Embryonic facial prominence (tissue), 1 donor: ENCODE measurements at regions not wholly inside any gene's neighbourhood (a gene's known extent, or its start where the extent isn't known, plus 50 kb on each side); places are given as distances from the start of the nearest gene placed in this dataset.

Experiments
- DNase-seq: peaks from one replicate; pipeline ENCODE4 v3.0.0-alpha.2; 2016; ENCODE audit errors: extremely low spot score

DNA sequence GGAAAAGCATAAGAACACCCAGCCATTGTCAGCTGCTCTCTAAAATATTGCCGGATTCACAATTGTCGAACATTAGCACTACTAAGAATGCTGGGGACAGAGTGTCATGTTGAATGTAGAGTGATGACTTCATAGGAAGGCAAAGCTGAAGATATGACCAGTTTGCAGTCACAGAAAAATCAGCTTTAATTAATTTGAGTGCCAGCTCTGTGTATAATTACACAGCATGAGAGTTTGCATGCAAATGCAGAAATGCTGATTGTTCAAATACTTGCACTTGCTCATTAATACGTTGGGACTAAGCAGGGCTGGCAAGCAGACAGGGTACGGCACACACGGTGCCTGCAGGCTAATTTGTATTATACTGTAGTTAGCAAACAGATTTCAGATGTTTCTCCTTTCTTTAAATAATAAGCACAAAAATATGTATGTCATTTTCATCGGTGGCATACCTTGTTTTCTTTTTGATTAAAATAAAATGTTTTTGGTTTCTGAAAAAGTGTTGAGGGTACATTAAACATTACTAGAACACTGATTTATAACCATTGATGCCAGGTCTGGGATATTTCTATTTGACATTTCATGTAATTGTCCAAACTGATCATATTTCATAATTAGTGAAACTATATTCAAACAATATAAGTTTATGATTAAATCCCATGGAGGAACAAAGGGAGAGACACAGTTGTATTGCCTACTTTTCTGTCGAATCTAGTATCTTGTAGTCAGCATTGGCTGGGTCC is 99.8 kb upstream of the ADGRL2 start:
- DNase-seq: no peak

DNA sequence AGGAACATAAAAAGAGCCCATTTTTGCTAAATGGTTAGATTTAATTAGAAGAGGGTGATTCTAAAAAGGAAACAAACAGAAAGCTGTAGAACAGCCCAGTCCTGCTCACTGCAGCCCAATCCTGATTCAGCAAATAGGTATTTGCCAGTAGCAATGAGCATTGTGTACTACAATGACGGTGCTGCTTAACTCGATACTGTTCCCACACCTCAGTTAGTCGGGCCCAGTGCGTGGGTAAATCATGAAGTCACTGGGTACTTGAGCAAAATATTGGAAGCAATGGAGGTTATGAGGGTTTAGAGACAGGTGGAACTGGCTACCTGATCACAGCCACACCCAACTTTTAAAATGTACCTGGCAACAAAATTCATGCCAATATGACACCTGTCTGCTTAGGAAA is 101.5 kb upstream of the ADGRL2 start:
- no peak for DNase-seq

DNA sequence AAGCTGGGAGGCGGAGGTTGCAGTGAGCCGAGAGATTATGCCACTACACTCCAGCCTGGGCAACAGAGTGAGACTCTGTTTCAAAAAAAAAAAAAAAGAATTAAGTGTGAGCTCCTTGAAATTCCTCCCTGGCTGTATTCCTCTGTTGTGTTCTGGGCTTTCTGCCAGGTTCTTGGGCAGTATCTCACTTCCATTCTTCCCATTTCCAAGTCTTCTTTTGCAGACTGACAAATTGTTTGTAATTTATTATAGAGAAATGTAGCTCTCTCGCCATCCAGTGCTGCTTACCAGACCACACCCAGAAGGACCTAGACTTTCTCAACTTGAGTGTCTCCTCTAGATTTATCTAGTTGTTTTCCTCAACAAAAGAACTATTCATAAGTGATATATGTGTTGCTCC is 105.0 kb upstream of the ADGRL2 start:
- no peak for DNase-seq

DNA sequence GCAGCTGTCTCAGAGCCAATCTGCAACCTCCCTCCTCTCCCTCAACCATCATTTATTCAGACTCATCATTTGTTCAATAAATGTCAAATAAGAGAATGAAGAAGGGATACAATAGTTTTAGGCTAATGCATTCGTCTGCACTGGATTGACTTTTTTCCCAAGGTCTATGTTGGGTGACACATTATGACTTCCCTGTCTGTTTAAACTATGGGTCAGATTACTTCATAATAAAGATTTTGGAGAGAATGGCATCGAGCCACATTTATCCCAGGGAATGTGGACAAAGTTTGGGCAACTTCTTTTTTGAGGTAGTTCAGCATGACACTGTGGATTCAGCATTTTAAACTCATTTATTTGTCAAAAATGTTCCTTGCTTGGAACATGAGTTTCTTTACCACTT is 107.4 kb upstream of the ADGRL2 start:
- no peak for DNase-seq

DNA sequence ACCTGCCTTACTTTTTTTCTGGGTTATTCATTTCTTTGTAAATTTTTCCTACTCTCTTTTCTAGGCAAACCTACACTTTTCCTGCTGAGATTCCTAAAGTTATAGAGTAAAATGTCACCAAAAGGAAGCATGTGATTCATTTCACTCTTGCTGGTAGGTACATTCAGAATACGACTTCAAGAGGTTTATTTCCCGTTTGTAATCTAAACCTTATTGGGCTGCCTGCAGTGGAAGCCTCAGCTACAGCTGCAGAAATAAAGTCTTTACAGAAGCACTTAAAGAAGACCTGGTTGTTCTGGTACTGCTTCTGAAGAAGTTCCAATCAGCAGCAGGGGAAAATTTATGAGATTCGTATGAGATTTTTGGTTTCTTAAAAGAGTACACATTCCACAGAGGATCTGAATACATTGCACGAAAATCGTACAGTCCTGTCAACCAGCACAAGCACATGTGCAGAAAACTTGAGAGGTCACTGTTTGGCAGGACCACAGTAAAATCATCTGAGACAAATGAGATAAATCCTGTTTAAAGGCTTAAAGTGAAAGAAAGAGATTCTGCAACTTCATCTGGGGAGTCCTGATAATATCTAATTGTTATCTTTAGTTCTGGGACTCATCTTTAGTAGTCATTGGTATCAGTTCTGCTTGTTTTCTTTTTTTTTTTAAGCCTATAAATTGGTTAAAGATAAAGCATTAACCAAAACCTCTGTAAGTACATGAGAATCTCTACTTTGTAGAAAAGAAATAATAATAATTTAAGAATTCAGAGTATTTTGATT is 109.9 kb upstream of the ADGRL2 start:
- DNase-seq: no peak

DNA sequence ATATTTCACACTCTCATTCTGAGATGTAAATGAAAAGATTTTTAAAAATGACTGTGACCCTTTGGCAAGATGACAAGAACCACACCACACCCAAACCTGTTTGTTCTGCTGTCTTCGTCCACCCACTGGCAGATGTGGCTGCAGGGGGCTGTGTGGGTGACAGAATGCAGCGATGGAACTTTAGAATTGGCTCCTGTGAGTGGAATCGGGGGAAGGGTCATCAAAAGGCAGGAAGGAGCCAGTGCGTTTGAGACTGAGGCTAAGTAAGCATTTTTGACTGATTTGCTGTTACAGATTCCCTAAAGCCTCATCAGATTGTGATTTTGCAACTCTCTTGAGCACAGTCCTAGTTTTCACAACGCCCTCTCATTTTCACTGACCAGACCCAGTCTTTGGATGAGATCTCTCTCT is 111.2 kb upstream of the ADGRL2 start:
- DNase-seq: no peak

DNA sequence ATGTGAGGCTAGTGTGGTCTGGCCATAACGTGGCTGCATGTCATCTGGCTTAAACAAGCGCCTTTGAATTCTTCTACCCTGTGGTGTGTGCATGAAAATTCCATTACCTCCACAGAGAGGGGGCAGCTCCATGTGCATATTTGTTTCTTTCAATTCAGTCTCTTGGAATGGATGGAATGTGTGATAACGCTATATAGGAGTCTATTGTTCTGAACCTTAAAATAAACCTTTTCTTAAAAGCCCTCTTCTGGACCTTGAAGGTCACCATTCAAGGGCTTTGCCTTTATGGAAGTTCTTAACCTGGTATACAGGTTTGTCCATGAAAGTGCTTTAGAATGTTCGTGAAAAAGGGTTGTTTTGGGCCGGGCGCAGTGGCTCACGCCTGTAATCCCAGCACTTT is 118.2 kb upstream of the ADGRL2 start:
- no peak for DNase-seq

DNA sequence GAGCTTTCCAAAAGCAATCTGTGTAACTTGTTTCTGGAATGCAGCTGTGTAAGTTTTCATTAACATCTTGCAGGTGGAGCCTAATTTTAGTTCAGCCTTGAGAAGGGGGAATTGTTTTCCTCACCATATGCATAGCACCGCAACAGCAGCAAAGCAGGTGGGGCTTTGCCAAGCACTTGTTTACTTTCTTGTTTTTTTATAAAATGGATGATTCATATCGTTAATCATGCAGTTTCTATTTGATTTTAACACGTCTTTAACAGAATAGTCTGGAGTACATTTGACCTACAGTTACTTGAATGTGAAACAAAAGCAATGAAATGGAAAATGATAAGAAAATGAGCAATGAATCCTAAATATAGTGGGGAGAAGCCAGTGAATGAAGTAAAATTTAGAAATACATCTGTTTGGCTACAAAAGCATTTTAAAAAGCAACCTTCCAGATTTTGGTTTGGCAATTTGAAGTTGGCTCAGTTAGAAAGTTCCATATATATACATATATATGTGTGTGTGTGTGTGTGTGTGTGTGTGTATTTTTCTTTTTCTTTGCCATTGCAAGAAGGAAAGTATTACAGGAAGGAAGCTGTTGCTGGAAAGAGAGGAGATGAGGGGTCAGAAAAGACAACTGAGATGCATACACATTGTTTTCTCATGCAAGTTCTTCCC is 119.0 kb upstream of the ADGRL2 start:
- peak; percentile 64 for DNase-seq

DNA sequence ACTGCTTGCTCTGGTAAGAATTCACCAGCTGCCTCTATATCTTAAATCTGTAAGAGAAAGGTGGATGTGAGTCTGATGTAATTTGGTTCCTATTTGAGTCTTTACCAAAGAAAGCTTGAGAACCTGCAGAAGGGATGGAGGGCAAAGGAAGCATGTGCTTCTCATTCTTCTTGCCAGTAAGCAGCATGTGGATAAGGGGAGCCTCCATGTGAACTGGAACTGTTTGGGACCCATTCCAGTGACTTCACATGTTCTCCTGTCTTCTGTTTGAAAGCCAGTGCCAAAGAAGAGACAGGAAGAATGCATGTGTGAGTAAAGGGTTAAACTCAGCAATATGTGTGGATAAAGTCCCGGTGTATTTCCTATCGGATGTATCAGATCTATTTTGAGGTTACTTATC is 119.6 kb upstream of the ADGRL2 start:
- DNase-seq: peak; percentile 17

DNA sequence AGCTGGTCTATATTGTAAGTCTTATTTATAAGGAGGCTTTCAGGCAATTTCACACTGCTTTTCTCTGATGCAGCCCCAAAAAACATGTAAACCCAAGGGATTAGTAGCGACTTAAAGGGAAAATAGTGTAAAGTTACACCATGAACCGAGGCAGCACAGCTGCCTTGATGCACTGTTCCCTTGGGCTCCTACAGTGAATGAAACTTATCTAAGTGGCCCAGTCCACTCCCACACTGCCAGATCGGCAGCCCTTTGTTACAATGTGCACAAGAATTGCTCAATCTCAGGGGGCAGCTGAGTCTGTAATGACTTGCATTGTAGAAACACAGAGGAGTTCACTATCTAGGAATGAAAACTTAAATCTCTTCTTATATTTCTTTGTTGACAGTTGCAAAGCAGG is 120.8 kb upstream of the ADGRL2 start:
- no peak for DNase-seq

DNA sequence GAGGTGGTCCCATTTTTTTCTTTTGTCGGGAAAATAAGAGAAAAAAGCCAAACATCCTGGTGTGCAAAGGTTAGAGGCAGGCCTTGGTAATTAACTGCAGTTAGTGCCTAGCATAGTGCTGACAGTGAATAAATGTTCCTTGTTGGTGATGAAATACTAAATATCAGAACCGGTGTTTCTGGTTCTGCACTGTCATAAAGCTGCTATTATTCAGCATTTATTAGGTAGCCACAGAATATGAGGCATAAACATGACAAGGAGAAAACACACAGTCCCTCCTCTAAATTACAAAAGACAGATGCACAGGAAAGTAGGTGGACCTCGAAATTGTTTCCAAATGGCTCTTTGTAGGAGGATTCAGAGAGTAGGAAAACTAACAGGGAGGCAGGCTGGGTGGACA is 122.0 kb upstream of the ADGRL2 start:
- no peak for DNase-seq

DNA sequence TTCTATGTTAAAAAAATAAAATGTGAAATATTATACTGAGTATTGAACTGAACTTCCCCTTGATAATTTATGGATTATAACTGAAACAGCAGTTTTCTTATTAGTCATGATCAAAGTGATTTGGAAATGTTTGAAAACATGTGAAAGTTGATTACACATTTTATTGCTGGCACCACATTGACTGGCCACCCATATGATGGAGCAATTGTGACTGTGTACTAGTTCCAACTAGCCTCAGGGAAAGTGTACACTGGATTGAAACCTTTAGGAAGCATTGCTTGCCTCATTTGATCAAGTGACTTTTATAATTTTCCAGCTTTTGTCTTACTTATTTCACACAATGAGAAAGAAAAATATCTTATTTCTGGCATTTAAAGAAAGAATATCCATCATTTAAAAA is 128.0 kb upstream of the ADGRL2 start:
- no peak for DNase-seq

DNA sequence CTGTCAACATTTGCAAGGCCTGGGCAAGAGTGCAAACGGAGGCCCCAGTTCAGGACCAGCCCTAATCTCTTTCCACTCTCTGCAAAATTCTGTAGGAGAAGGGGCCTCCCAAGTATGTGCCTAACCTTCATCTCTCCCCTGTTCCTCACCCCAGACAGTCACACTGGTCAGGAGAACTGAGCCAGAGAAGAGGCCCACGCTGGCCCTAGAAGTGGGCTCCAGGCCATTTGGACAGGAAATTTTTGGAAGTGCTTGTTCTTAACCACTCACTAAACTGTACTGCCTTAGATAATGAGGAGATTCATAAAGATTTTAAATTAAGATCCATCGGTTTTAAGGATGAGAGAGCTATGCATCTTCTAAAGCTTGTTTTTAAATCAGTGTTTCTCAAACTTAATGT is 129.7 kb upstream of the ADGRL2 start:
- no peak for DNase-seq

DNA sequence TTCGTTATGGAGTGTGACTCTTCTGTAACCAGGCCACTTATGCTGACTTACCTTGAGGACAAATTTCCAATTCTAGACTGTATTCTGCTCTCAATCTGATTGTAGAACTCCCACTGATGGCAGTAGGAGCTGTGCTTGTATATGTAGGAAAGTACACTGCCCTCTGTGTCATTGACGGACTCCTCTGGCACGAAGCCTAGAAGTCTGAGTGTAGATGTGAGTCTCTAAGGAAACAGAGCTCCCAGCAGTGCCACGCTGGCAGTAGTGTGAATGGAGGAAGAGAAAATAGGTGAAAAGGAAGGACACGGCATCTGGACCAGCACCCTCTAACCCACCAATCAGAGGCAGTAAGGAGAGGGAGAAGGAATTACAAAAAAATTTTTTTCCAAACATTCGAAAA is 130.4 kb upstream of the ADGRL2 start:
- DNase-seq: no peak

DNA sequence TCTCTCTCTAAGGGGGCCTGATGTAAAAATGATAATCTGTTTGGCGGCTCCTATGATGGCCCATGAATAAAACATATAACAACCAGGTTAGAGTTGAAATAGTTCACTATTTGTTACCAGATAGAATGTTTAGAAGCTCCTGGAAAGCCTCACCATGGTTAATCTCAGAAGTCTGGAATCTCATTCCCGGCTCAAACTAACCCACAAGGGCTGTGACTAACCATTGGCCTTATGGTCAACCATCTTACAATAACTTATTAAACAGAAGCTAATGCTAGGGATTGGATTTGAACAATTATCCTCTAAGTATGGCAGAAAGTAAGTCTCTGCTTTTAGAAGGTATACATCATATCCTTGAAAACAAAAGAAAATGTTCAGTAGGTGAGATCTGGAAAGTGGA is 134.1 kb upstream of the ADGRL2 start:
- DNase-seq: no peak

DNA sequence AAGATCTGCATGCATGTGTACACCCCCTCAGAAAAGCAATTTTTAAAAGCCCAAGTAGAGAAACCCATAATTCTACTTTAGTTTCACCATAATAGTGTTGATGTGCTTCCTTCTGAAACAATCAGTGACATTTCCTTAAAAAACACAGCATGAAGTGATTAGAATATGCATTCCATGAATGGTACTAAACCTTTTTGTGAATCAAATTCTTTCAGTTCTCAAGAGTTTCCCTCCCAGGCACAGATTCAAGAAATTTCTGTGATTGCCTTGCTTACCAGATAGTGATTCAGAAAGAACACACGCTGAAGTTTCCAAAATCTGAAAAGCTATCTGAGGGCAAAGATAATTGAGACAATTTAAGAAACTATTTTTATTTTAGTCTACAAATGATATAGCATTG is 136.4 kb upstream of the ADGRL2 start:
- DNase-seq: no peak

DNA sequence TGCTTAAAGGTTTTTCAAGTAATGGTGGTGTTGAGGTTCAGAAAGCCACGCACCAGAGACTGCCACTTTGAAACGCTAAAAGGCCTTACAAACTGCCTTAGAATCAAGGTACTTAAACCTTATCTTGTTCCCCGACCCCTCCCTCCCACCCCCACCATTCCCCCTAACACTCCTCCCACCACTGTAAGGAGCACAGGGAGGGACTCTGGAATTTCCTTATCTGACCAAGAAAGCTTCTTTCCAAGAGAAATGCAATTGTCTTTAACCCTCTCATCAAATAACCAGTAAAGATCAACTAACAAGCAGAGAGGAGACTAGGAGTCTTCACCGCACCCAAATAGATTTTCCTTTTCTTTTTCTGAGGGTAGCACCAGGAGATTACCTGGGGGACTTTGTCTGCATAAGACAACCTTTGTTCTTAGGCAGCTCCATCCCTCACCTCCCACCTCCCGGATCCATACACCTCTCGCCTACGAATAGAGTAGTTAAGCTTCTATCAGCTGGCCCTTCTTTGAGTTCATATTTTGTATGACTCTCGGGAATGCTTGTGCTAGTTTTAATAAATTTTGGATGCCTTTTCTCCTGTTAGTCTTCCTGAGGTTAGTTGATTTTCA is 137.7 kb upstream of the ADGRL2 start:
- DNase-seq: no peak

DNA sequence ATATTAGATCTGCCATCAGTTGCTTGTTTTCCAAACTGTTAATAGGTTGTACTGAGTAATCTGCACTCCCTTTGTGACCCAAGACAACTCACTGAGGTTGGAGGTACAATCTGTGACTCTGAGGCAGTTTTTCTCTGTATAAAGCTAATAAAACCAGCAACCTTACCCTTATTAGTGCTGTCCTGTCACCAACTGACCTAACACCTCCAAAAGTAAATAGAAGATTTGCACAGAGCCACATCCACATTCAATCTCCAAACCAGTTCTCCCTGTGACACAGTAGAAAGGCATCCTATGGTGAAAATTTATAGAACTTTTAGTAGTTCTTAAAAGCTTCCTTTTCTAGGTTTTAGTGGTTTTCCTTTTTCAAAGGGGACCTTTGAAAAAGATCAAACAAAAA is 140.4 kb upstream of the ADGRL2 start:
- no peak for DNase-seq

DNA sequence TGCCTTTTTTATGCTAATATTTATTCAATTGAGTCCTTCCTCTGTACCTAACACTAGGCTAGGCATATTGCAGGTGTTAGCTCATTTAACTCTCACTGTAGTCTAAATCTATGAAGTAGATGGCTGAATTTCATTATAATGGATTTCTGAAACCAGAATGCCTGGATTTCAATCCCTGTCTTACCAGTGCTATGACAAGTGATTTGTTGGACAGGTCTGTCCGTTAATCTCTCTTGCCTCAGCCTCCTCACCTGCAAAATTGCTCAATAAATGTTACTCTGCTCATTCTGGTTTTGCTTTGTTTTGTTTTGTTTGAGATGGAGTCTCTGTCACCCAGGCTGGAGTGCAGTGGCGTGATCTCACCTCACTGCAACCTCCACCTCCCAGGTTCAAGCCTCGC is 146.1 kb upstream of the ADGRL2 start:
- no peak for DNase-seq

DNA sequence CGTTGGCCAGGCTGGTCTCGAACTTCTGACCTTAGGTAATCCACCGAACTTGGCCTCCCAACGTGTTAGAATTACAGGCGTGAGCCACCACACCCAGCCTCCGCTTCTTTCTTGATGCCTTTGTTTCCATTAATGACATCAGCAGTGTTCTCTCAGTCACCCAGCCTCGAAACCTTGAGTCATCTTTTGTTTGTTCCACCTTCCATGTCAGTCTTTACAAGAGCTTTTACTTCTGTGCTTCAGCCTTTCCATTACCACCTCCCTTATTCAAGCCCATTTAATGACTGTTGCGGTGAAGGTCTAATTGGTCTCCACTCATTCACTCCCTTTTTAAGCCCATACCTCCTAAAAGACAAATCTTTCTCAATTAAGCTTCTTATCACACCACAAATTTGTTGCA is 146.6 kb upstream of the ADGRL2 start:
- DNase-seq: no peak

DNA sequence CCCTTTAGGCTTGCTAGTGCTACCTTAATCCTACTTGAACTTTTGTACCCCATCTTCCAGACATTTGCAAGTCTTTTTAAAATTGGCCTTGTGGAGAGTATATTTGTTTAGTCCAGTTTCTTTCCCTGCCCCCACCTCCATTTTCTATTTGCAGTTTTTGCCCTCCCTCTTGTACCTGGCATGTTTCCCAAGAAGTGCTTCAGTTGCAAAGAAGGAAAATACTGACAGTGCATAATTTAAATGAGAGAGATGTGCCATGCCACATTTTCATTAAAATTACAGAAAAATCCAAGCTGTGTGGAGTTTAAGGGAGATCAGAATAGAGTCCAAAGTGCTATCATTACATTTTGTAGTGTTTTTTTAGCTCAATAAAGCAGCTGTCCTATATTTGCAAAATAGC is 150.0 kb upstream of the ADGRL2 start:
- DNase-seq: no peak

DNA sequence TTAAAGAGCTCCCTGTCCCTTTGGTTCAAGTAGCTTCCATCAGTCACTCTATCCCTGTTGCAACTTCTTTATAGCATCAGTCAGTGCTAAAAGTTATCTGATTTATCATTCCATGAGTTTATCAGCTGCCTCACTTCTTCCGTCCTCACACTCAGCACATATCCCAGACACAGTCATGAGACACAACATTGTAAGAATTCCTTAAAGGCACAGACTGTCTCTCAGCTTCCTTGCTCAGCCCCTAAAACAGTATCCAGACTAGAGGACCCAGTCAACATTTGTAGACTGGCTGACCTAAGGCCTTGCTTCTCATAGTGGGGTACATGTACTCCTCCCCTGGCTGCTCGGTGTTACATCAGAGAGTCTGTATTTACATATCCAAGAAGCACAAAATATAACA is 164.9 kb upstream of the ADGRL2 start:
- no peak for DNase-seq

DNA sequence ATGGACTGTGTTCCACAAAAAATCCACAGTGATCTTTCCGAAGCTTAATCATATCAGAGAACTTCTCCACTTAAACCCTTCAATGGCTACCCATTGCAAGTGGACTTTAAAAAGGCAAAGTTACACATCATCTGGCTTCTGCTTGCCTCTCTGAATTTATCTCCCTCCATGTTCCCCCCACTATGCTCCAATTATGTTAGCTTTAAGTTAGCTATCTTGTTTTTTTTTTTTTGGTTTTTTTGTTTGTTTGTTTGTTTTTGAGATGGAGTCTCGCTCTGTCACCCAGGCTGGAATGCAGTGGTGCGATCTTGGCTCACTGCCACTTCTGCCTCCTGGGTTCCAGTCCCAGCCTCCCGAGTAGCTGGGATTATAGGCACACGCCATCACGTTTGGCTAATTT is 166.4 kb upstream of the ADGRL2 start:
- DNase-seq: no peak
